ENCODE measurements at regions not wholly inside any gene's neighbourhood (a gene's known extent, or its start where the extent isn't known, plus 50 kb on each side); places are given as distances from the start of the nearest gene placed in this dataset.

GRCh38 chr16:77617553-77617952 lies 104.8 kb upstream of the NUDT7 start:
- no peak for TF ChIP-seq EZH2 (IDR thresholded peaks at IDR 0.05)
- no peak for TF ChIP-seq POLR2AphosphoS5 (IDR thresholded peaks at IDR 0.05; ENCODE audit: borderline replicate concordance, low read depth, low read length)

Measured in SK-N-MC (cell line).